Activated gamma-delta T cell treated with Interleukin-2 at 50 U/mL for 16 hours (primary cell): ENCODE measurements at regions not wholly inside any gene's neighbourhood (a gene's known extent, or its start where the extent isn't known, plus 50 kb on each side); places are given as distances from the start of the nearest gene placed in this dataset.
"Not testable (repeated sequence)": the region's sequence is repeated elsewhere in the genome, so short reads cannot be mapped to it uniquely, and the experiment has no call there.

ENCODE experiments used
- DNase-seq: peaks from one replicate; pipeline ENCODE4 v3.0.0-alpha.2; 2020

DNA sequence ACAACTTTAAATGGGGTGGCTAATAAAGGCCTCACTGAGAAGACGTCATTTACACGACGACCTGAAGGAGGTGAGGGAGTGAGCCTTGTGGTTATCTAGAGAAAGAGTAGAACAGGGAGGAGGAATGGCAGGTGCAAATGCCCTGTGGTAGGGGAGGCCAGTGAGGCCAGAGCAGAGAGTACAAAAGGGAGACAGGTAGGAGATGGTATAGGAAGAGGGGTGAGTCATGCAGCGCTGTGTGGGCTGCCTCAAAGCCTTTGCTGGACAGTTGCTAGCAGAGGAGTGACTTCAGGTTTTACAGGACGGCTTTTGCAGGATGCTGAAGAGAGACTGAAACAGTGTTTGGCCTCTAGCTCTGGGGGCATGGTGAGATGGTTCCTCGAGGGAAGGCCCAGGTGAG is 116.0 kb downstream of the IER5 start:
- no peak for DNase-seq

- DNase-seq, result no peak
Measured at GRCh38 chr1:181205901-181206300, 117.4 kb downstream of the IER5 start.

DNA sequence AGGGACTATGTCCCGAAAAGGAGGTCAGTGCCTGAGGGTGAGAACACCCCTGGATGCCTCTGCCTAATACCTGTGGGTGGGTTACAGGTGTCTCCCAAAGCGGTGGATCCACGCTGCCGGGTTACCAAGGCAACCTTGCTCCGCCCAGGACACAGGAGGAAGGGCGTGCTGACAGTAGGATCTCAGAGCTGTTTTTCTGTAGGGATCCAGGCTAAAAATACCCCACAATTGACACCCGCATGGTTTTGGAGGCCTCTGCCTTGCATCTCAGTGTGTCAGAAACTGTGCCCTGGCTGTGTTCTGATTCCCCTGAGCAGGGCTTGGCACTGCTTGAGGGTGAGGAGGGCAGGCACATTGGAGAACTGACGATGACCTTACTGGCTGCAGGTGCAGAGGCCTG is 118.0 kb downstream of the IER5 start:
- no peak for DNase-seq

DNA sequence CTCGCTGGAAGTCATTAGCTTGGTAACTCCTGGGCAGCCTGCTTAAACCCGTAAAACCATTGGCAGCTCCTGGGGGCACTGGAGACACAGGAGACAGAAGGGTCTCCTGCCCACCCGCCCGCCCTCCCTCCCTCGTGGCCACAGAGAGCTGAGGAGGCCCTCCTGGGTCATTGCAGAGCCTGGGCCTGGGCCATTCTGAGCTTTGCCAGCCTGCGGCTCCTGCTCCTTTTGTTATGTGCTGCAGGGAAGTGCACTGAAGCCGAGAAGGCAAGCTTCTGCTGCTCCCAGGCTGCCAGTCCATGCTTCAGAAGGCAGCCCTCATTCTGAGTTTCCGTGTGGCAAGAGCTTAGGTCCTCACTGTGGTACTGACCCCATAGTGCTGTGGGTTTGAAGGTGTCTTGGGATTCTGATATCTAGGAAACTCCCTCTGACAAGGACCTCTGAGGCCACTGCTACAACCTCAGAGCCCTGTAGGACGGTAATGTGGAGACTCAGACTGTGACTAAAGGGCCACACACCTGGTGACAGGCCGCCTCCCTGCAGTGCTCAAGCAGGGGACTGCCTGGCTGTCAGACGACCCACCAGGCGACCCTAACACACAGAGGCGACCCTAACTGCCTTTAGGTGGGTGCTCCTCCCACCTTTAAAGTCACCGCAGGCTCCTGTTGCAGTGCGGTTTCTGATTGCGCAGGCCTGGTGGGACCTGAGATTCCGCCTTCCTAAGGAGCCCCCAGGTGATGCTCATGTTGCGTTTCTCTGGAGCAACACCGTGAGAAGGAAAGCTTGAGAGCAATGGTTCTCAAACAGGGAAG is 118.7 kb downstream of the IER5 start:
- no peak for DNase-seq

DNA sequence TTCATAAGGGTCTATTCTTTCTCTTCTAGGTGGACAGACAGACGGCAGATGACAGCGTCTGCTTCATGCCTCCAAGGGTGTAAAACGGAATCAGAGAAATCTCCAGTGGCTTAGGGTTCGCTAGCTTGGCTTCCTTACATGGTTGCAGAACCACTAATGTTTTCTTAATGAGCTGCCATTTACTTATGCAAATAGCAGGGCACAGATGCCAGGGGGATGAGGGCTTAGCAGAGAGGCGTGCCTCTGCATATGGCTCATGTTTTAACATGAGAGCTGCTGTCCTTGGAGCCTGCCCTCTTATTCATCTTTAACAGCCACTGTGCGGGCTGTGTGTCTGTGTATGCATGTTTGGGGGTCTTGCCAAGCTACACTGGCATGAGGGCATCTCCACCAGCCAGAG is 119.6 kb downstream of the IER5 start:
- no peak for DNase-seq

DNA sequence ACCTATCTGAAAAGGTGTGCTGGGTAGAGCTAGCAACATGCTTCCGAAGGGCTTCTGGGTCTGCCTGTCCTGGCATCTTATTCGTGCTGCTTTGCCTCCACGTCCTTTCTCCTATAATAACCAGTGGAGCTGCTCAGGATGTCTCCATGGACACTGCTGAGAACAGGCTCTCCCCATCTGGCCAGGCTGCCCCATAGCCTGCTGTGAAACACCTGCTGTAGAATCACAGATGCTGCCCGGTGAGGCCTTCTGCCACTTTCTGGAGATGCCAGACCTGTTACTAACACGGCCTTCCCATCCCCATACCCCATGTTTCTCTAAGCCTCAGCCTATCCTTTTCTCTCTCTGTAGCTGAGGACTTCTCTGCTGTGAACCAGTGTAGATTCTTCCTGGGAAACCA is 120.5 kb downstream of the IER5 start:
- no peak for DNase-seq

- no peak for DNase-seq
Measured at GRCh38 chr1:181213056-181213455, 124.6 kb downstream of the IER5 start.

DNA sequence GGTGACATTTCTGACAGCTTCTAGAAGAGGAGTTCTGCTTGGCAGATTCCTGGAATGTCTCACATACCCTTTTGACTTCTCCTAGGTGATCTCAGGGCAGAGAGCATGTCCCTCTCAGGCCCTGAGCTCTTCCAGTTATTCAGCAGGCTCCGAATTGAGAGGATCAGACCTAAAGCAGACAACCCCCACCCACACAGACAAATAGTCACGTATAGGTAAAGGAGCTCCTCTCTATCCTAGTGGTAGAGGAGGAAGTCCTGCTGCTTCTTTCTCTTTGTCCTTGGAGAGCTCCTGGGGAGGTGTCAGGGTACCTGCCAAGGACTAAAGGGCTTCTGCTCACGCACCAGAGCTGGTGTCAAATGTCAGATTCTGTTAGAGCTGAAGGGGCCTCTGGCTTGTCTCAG is 128.1 kb downstream of the IER5 start:
- DNase-seq, result no peak

DNA sequence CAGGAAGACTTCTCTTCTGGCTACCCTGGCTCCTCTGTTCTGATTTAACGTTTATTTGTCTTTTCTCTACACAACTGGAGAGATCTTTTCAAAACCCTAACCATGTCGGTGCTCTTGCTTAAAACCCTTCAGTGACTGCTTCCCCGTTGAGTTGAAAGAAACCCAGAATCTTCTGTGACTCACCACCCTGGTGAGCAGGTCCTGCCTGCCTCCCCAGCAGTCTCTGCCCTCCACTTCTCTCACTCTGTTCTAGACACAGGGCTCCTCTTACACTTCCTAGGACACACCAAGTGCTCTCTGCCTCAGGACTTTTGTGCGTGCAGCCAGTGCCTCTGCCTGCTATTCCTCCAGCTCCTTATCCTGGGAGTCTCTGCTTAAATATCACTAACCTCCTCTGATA is 131.4 kb downstream of the IER5 start:
- no peak for DNase-seq

- DNase-seq, result no peak
Measured at GRCh38 chr1:181221078-181221477, 132.6 kb downstream of the IER5 start.

GRCh38 chr1:181222972-181223505 is 134.5 kb downstream of the IER5 start:
- DNase-seq, result no peak

DNA sequence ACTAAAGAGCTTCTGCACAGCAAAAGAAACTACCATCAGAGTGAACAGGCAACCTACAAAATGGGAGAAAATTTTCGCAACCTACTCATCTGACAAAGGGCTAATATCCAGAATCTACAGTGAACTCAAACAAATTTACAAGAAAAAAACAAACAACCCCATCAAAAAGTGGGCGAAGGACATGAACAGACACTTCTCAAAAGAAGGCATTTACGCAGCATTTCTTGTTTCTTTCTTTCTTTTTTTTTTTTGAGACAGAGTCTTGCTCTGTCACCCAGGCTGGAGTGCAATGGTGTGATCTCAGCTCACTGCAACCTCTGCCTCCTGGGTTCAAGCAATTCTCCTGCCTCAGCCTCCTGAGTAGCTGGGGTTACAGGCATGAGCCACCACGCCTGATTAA is 138.2 kb downstream of the IER5 start:
- not testable (repeated sequence) for DNase-seq

DNA sequence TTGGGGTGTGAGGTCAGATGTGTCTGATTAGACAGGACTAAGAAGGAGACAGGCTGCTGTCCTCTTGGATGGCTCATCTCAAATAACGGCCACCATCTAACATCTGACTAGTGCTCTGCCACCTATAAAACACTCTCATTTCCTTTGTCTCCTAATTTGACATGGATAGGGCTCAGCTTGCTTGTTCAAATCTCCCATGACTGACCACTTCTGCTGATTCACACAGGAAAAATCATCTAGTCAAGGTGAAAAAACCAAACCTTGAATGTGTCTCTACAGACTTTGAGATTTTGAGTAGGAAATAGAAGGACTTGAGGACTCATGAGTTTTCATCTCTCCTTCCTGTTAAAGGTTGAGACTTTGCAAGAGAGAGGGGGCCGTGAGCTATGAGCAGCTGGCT is 150.6 kb downstream of the IER5 start:
- no peak for DNase-seq

DNA sequence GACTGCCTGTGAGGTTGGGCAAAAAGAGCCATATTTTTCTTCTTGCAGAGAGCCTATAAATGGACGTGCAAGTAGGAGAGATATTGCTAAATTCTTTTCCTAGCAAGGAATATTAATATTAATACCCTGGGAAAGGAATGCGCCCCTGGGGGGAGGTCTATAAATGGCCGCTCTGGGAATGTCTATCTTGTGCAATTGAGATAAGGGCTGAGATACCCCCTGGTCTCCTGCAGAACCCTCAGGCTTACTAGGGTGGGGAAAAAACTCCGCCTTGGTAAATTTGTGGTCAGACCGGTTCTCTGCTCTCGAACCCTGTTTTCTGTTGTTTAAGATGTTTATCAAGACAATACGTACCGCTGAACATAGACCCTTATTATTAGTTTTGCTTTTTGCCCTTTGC is 157.8 kb downstream of the IER5 start:
- not testable (repeated sequence) for DNase-seq

DNA sequence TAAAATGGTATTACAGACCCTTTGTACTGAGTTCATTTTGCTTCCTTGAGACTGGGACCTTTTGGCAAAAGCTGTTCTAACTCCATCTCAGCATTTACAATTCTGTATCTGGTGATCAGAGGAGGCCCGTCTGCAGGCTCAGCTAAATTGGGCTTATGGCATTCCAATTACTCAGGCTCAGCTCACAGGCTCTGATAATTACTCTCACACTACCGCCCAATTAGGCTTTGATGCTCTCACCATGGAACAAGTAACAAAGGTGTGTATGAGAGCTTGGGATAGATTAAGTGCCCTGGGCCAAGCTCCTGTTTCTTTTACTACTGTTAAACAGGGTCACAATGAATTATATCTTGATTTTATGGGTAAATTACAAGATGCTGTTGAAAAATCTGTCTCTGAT is 159.9 kb downstream of the IER5 start:
- not testable (repeated sequence) for DNase-seq

DNA sequence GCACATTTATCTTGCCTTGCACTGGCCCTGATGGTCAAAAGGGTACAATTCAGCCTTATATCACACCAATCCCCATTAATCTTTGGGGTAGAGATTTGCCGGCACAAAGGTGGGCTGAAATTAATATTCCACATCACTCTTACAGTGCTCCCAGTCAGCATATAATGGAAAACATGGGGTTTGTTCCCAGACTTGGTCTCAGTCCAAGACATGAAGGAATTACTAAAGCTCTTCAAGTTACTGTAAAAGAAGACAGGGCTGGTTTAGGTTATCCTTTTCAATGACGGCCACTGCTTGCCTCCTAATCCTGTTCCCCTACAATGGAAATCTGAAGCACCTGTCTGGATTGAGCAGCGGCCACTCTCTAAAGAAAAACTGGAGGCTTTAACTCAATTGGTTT is 160.7 kb downstream of the IER5 start:
- no peak for DNase-seq

DNA sequence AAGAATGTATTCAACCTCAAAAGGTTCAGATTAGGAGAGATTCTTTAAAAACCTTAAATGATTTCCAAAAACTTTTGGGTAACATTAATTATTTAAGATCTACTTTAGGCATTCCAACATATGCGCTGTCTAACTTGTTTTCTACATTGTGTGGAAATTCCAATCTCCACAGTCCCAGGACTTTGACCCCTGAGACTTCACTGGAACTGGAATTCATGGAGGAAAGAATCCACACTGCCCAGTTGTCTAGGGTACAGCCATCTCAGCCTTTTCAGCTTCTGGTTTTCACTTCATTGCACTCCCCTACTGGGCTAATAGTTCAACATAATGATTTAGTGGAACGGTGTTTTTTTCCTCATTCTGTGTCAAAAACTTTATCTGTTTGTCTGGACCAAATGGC is 161.5 kb downstream of the IER5 start:
- no peak for DNase-seq

DNA sequence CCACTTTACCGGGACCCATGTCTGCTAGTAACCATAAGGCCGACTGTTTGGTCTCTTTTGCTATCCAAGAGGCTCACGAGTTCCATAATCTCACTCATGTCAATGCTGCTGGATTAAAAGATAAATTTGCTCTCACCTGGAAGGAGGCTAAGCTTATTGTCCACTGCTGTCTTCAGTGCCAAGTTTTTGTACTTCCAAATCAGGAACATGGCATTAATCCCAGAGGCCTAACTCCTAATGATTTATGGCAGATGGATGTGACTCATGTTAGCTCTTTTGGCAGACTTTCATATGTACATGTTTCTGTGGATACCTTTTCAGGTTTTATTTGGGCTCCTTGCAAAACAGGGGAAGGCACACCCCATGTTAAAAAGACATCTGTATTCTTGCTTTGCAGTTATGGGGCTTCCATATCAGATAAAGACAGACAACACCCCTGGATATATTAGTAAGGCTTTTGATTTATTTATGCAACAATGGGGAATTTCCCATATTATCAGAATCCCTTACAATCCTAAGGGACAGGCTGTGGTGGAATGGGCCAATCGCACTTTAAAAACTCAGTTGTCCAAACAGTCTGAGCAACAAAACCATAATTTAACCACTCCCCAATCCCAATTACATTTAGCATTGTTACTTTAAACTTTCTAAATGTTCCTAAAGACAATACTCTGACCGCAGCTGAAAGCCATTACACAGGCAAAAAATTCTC is 162.7 kb downstream of the IER5 start:
- no peak for DNase-seq

GRCh38 chr1:181251713-181252075 is 163.2 kb downstream of the IER5 start:
- DNase-seq, result no peak

DNA sequence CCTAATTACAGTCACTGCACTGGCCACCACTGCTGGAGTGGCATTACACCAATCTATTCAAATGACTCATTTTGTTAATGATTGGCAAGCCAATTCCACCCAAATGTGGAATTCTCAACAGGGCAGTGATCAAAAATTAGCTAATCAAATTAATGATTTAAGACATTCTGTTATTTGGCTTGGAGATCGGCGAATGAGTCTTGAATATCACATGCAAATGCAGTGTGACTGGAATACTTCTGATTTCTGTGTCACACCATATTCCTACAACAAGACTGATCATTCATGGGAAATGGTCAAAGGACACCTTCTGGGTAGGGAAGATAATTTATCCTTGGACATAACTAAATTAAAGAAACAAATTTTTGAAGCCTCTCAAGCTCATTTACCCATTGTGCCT is 165.1 kb downstream of the IER5 start:
- not testable (repeated sequence) for DNase-seq

GRCh38 chr1:181255270-181255929 is 166.9 kb downstream of the IER5 start:
- DNase-seq, result no peak

- DNase-seq, result no peak
Measured at GRCh38 chr1:181257117-181257516, 168.6 kb downstream of the IER5 start.

DNA sequence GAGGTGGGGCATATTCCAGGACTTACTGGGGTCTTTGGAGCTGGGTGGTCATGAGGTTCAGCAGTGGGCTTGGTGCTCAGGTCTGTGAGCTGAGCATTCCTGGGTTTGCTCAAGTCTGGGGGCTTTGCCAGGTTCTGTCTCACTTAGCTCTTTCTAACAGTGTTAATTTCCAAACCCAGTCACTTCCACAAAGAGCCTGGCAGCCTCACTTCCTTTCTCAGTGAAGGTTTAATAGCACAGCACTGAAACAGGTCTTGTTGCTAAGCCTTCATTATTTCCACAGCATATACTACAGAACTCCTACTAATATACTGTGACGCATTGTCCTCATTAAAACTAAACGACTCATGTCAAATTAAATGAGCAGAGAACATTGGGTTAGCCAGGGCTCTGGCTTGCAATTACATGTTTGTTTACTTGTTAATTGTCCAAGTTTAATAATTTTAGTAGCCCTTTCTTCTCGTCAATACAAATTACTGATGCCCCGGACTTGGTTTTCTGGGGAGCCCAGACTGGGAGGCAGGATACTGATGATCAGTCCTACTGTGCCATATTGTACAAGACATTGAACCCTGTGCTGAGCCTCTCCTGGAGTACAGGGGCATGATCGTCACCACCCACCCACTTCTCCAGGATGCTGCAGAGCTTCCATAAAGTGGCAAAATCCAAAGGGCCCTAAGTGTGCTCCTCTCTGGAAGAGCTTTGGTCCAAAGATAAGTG is 170.7 kb downstream of the IER5 start:
- DNase-seq, result no peak
